HCEC 1CT (cell line): ENCODE measurements at regions not wholly inside any gene's neighbourhood (a gene's known extent, or its start where the extent isn't known, plus 50 kb on each side); places are given as distances from the start of the nearest gene placed in this dataset.
A peak's percentile ranks its signal among the peaks of the same experiment; 100 is the strongest.

ENCODE experiments used
- DNase-seq: peaks from one replicate; pipeline ENCODE4 v3.0.0-alpha.2; 2017

DNA sequence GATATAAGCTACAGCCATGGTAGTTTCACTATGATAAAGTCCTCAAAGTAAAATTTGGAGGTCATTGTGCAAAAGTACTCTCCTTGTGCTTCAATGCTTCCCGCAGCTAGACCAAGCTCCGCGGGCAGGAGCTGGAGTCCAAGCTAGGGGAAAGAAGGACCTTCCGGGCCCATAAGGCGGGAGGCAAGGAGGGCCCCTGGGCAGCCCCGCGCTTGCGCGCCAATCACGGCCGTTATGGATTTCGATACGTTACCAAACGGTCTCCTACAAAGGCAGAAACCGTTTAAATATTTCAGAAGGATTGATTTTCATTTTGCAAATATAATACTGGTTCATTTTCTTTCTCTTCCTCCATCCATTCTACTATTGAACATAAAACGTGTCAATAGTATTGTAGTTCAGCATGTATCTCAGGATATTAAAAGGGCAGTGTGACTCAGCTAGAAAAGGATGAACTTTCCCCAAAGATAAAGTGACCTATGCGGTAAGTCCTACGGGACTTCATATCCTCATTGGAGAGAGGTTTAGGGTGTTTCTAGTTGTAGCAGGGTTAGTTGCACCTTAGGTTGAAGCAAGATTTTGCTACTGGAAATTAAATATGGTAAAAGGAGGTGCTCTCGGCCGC, 128.0 kb downstream of the KIF20B start:
- DNase-seq, result no peak

- DNase-seq, result no peak
Observed at GRCh38 chr10:89829887-89830269, 128.5 kb downstream of the KIF20B start.

DNA sequence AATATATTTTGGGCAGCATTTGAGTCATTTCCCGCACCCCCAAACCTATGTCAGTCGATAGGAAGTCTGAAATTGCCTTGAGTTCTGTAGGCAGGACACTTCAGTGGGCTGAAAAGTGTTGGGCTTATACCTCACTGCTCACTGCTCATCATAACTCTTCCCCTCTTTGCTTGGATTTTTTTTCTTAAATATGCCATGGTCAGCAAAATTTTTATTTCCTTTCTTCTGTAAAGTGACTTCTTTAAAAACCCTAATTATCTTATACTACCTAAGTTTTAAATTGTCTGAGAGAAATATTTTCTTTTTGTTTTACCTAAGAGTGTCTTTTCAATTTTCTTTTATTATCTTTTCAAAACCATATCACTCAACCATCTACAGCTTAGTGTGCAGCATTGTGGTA, 129.2 kb downstream of the KIF20B start:
- DNase-seq, result no peak

DNA sequence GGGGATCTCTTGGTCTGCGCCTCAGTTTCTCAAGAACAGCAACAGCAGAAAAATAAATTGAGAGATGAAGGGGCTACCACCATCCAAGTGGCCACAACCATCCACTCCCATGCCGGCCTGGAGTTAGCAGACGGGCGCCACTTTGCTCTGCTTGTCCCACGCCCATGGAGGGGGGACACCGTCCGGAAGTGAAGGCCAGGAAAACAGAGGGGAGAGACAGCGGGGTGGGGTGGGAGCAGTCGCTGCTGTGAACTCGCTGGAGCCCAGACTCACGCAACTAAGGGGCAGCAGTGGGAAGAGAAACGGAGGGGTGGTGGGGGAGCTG, 135.4 kb downstream of the KIF20B start:
- no peak for DNase-seq

DNA sequence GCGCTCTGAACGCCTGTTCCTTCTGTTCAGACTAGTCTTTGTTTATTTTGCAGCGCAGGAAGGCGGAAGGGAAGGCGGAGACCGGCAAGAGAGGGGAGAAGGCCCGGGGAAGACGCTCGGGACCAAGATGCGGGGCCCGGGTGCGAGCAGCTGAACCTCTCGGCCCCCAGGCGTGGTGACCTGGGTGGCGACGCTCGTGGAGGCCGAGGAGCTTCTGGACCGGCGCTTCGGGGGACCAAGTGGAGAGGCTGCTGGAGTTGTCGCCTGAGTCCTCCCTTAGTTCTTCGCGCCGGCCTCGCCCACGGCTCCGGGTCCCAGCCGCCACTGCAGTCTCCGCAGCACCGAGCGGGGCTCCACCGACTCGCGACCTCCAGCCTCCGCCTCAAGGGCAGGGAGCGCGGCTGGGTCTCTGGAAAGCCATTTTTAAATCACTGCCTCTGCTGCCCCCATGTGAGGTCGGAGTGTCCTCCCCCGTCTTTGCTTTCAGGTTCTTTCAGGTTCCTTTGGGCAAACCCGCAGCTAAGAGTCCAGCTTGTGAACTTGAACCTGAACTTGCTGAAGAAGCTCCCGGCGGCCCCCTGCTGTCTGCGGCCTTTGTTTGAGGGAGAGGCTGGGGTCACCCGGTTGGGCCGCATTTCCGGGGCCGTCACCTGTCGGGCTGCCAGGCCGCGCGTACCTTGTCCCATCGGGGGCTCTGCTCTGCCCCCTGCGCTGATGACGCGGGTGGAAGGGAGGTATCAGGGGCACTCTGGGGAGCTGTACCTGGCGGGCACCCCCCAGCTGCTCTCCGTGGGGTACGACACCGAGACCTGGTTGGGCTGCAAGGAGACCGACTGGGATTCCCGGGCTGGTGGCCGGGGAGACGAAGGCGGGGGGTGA, 136.0 kb downstream of the KIF20B start:
- no peak for DNase-seq

GRCh38 chr10:89838044-89838615, 136.7 kb downstream of the KIF20B start:
- DNase-seq, result no peak

GRCh38 chr10:89845541-89846280, 144.3 kb downstream of the KIF20B start:
- DNase-seq, result peak; percentile 64

GRCh38 chr10:89846281-89846630, 144.9 kb downstream of the KIF20B start:
- DNase-seq, result no peak

DNA sequence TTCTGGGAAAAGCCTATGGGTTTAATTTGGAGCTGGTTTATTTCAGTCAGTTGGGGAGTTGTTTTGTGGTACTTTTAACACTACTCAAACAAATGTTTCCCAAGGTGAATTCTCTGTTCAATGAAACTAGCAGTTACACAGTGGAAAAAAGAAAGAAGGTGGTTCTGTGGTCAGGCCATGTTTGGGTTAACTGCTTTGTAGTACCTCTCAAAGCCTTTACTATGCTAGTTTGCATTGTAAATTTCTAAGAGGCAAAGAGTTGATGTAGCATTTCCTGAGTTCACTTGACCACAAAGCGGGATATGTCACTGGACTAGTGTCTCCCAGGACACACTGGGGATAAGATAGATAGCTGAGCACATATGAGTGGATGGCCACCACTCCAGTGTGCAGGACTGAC, 145.4 kb downstream of the KIF20B start:
- DNase-seq, result no peak

GRCh38 chr10:89852872-89853271, 151.5 kb downstream of the KIF20B start:
- no peak for DNase-seq

- DNase-seq, result no peak
Observed at GRCh38 chr10:89853781-89854191, 152.4 kb downstream of the KIF20B start.

GRCh38 chr10:89857431-89858042, 156.1 kb downstream of the KIF20B start:
- no peak for DNase-seq

GRCh38 chr10:89861199-89861573, 159.8 kb downstream of the KIF20B start:
- no peak for DNase-seq

DNA sequence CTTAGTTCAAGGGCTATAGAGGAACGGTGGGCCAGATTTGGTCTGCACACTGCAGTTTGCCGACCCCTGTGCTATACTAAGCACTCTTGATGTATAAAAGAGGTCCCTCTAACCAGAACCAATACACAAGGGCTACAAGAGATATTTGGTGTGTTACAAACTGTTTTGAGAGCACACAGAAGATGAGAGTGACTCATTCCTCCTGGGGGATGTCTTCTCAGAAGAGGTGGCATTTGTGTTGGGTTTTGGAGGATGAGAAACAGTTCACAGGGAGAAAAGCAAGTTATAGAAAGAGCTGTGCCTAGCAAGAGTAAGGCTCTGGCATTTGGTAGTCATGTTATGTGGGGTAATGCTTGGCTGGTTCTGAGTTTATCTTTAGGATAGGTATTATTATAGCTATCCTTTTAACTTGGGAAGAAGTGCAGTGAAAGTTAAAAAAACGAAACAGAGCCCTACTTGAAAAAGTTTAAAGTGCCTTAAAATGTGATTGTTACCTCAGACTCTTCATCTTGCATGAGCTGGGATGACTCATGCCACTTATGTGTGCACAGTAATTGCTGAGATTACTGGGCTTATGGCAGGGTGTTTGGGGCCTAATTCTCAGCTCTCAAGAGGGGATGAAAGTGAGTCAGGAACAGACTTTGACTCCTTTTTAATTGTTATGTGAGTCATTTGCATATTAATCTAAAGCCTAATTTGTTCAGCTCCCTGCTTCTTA, 160.4 kb downstream of the KIF20B start:
- DNase-seq, result peak; percentile 71

GRCh38 chr10:89867964-89868363, 166.6 kb downstream of the KIF20B start:
- DNase-seq, result peak; percentile 58

GRCh38 chr10:89869180-89869579, 167.8 kb downstream of the KIF20B start:
- no peak for DNase-seq

- DNase-seq, result no peak
Observed at GRCh38 chr10:89869592-89870156, 168.3 kb downstream of the KIF20B start.

GRCh38 chr10:89870936-89871335, 169.5 kb downstream of the KIF20B start:
- no peak for DNase-seq

GRCh38 chr10:89873055-89873454, 171.7 kb downstream of the KIF20B start:
- no peak for DNase-seq

GRCh38 chr10:89875557-89875956, 174.2 kb downstream of the KIF20B start:
- DNase-seq, result no peak

DNA sequence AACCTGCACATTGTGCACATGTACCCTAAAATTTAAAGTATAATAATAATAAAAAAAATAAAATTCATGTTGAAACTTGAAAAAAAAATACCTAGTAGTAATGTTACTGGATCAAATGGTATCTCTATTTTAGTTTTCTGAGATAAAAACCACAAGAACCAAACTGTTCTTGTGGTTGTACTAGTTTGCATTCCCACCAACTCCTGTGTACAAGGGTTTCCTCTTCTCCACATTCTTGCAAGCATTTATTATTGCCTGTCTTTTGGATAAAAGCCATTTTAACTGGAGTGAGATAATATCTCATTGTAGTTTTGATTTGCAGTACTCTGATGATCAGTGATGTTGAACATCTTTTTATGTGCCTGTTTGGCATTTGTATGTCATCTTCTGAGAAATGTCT, 177.7 kb downstream of the KIF20B start:
- DNase-seq, result no peak

DNA sequence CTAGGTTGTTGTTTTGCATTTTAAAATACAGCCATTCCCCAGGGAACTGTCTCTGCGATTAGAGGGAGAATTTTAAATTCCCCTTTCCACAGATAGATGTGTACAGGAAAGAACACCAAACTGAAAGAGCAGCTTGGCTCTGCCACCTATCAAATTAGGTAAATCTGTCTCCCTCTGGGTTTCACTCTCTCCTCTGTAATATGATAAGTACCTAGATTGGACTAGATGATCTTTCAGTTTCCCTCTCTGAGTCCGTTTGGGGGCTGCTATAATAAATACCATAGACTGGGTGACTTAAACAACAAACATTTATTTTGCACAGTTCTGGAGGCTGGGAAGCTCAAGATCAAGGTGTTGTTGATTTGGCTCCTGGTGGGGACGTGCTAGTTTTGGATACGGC, 186.0 kb downstream of the KIF20B start:
- DNase-seq, result no peak
